ENCODE measurements at regions not wholly inside any gene's neighbourhood (a gene's known extent, or its start where the extent isn't known, plus 50 kb on each side); places are given as distances from the start of the nearest gene placed in this dataset.

DNA sequence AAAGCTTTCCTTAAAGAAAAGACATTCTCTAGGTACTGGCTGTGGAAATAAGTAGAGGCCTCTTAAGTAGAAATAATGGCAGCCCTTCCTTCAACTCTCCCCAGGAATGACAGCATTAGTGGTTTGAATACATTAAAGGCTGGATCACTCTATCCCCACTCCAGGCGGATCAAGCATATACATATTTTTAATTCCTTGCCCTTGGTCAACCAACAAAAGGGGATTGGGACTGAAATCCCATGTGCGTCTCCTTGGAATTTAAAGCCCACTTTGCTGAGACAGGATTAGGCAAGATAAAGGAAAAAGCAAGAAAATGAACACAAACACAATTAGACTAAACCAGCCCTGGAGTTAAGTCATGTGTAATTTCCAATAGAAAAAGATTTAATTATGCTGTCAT, 391.3 kb downstream of the PPP1R2C start:
- no peak for DNase-seq
- ATAC-seq (ENCODE audit: insufficient read depth, low read depth), result no peak
- no peak overlapping the region for H2AFZ ChIP-seq (ENCODE audit: low read depth, low read length)
- no peaks in the 10 kb centered on the region for H4K20me1 ChIP-seq (ENCODE audit: insufficient read depth, low read length)
- H3K9ac ChIP-seq (ENCODE audit: low read depth, low read length), result no peak overlapping the region
- no peaks in the 10 kb centered on the region for H3K9me3 ChIP-seq (ENCODE audit: insufficient read depth, low read length, severe bottlenecking)
- H3K4me2 ChIP-seq (ENCODE audit: insufficient read depth, low read length), result no peak overlapping the region
- no peaks in the 10 kb centered on the region for H3K79me2 ChIP-seq (ENCODE audit: insufficient read depth, low read length)
- H3K4me1 ChIP-seq (ENCODE audit: insufficient read depth, low read length), result 0 out of 2 replicates have a peak, but pooled peaks cover 6% of the 10 kb centered on the region
- H3K27ac ChIP-seq (ENCODE audit: low read length), result no peak overlapping the region
- TF ChIP-seq EZH2 (IDR thresholded peaks at IDR 0.05; ENCODE audit: borderline replicate concordance, low read depth, low read length, severe bottlenecking), result no peak
- TF ChIP-seq, protein P1, sequence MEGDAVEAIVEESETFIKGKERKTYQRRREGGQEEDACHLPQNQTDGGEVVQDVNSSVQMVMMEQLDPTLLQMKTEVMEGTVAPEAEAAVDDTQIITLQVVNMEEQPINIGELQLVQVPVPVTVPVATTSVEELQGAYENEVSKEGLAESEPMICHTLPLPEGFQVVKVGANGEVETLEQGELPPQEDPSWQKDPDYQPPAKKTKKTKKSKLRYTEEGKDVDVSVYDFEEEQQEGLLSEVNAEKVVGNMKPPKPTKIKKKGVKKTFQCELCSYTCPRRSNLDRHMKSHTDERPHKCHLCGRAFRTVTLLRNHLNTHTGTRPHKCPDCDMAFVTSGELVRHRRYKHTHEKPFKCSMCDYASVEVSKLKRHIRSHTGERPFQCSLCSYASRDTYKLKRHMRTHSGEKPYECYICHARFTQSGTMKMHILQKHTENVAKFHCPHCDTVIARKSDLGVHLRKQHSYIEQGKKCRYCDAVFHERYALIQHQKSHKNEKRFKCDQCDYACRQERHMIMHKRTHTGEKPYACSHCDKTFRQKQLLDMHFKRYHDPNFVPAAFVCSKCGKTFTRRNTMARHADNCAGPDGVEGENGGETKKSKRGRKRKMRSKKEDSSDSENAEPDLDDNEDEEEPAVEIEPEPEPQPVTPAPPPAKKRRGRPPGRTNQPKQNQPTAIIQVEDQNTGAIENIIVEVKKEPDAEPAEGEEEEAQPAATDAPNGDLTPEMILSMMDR (IDR thresholded peaks at IDR 0.05; ENCODE audit: borderline replicate concordance, extremely low read depth, low read length, poor library complexity, severe bottlenecking), result no peak
- H3K36me3 ChIP-seq (ENCODE audit: insufficient read depth, low read length), result no peaks in the 10 kb centered on the region
- H3K4me3 ChIP-seq (ENCODE audit: low read depth in 1 of 2, low read length in 2 of 2), result no peak overlapping the region
- no peaks in the 10 kb centered on the region for H3K27me3 ChIP-seq (ENCODE audit: insufficient read depth, low read length, poor library complexity)

DNA sequence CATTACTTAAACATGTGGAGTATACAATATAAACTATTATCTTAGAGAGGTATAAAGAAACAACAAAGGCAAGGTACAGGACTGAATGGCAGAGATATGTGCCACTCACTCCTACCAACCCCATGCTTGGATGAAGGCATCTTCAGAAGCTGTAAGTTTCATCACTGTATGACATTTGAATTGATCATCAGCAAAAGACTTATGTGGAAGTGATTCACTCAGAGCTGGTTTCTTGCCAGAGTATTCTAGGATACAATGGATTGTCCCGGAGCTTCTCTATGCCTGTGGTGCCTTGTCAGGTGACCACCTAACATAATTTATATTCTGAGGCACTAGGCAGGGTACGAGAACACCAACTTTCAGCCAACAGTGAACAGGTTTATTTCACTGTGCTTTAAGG, 392.2 kb downstream of the PPP1R2C start:
- no peak overlapping the region for H3K27ac ChIP-seq (ENCODE audit: low read length)
- H3K4me3 ChIP-seq (ENCODE audit: low read depth in 1 of 2, low read length in 2 of 2), result no peak overlapping the region
- no peak for ATAC-seq (ENCODE audit: insufficient read depth, low read depth)
- 0 out of 2 replicates have a peak, but pooled peaks cover 6% of the 10 kb centered on the region for H3K4me1 ChIP-seq (ENCODE audit: insufficient read depth, low read length)
- H3K27me3 ChIP-seq (ENCODE audit: insufficient read depth, low read length, poor library complexity), result no peaks in the 10 kb centered on the region
- H3K36me3 ChIP-seq (ENCODE audit: insufficient read depth, low read length), result no peaks in the 10 kb centered on the region
- H2AFZ ChIP-seq (ENCODE audit: low read depth, low read length), result no peak overlapping the region
- H3K9ac ChIP-seq (ENCODE audit: low read depth, low read length), result no peak overlapping the region
- DNase-seq, result no peak
- H3K9me3 ChIP-seq (ENCODE audit: insufficient read depth, low read length, severe bottlenecking), result no peaks in the 10 kb centered on the region
- H3K4me2 ChIP-seq (ENCODE audit: insufficient read depth, low read length), result no peak overlapping the region
- no peaks in the 10 kb centered on the region for H4K20me1 ChIP-seq (ENCODE audit: insufficient read depth, low read length)
- TF ChIP-seq EZH2 (IDR thresholded peaks at IDR 0.05; ENCODE audit: borderline replicate concordance, low read depth, low read length, severe bottlenecking), result no peak
- TF ChIP-seq, protein P1 (IDR thresholded peaks at IDR 0.05; ENCODE audit: borderline replicate concordance, extremely low read depth, low read length, poor library complexity, severe bottlenecking), result no peak
- H3K79me2 ChIP-seq (ENCODE audit: insufficient read depth, low read length), result no peaks in the 10 kb centered on the region

GRCh38 chrX:42384956-42385355, 393.0 kb downstream of the PPP1R2C start:
- no peaks in the 10 kb centered on the region for H3K9me3 ChIP-seq (ENCODE audit: insufficient read depth, low read length, severe bottlenecking)
- DNase-seq (no peak), ATAC-seq (ENCODE audit: insufficient read depth, low read depth) (no peak)
- H3K4me2 ChIP-seq (ENCODE audit: insufficient read depth, low read length), result no peak overlapping the region
- no peaks in the 10 kb centered on the region for H3K27me3 ChIP-seq (ENCODE audit: insufficient read depth, low read length, poor library complexity)
- no peaks in the 10 kb centered on the region for H3K36me3 ChIP-seq (ENCODE audit: insufficient read depth, low read length)
- TF ChIP-seq, protein P1 (IDR thresholded peaks at IDR 0.05; ENCODE audit: borderline replicate concordance, extremely low read depth, low read length, poor library complexity, severe bottlenecking), result no peak
- TF ChIP-seq EZH2 (IDR thresholded peaks at IDR 0.05; ENCODE audit: borderline replicate concordance, low read depth, low read length, severe bottlenecking), result no peak
- H3K9ac ChIP-seq (ENCODE audit: low read depth, low read length), result no peak overlapping the region
- no peaks in the 10 kb centered on the region for H3K79me2 ChIP-seq (ENCODE audit: insufficient read depth, low read length)
- H4K20me1 ChIP-seq (ENCODE audit: insufficient read depth, low read length), result no peaks in the 10 kb centered on the region
- no peak overlapping the region for H3K27ac ChIP-seq (ENCODE audit: low read length)
- 0 out of 2 replicates have a peak, but pooled peaks cover 6% of the 10 kb centered on the region for H3K4me1 ChIP-seq (ENCODE audit: insufficient read depth, low read length)
- no peak overlapping the region for H2AFZ ChIP-seq (ENCODE audit: low read depth, low read length)
- H3K4me3 ChIP-seq (ENCODE audit: low read depth in 1 of 2, low read length in 2 of 2), result no peak overlapping the region

GRCh38 chrX:42378857-42379256, 399.1 kb downstream of the PPP1R2C start:
- Histone ChIP-seq H3K4me3 (ENCODE audit: low read depth in 1 of 2, low read length in 2 of 2) (no peak overlapping the region), H3K9me3 (ENCODE audit: insufficient read depth, low read length, severe bottlenecking) (no peaks in the 10 kb centered on the region), H3K36me3 (ENCODE audit: insufficient read depth, low read length) (no peaks in the 10 kb centered on the region), H2AFZ (ENCODE audit: low read depth, low read length) (no peak overlapping the region), H3K4me1 (ENCODE audit: insufficient read depth, low read length) (no peaks in the 10 kb centered on the region), H4K20me1 (ENCODE audit: insufficient read depth, low read length) (no peaks in the 10 kb centered on the region), H3K4me2 (ENCODE audit: insufficient read depth, low read length) (no peak overlapping the region), H3K79me2 (ENCODE audit: insufficient read depth, low read length) (no peaks in the 10 kb centered on the region), H3K27me3 (ENCODE audit: insufficient read depth, low read length, poor library complexity) (no peaks in the 10 kb centered on the region), H3K9ac (ENCODE audit: low read depth, low read length) (no peak overlapping the region), H3K27ac (ENCODE audit: low read length) (no peak overlapping the region)
- TF ChIP-seq, protein P1 (IDR thresholded peaks at IDR 0.05; ENCODE audit: borderline replicate concordance, extremely low read depth, low read length, poor library complexity, severe bottlenecking), result no peak
- no peak for TF ChIP-seq EZH2 (IDR thresholded peaks at IDR 0.05; ENCODE audit: borderline replicate concordance, low read depth, low read length, severe bottlenecking)
- no peak for DNase-seq
- ATAC-seq (ENCODE audit: insufficient read depth, low read depth), result no peak
